CD4-positive, alpha-beta memory T cell (primary cell): ENCODE measurements at regions not wholly inside any gene's neighbourhood (a gene's known extent, or its start where the extent isn't known, plus 50 kb on each side); places are given as distances from the start of the nearest gene placed in this dataset.

Source experiments
- CTCF ChIA-PET: fragments of 350-600 bp; sonication (Branson Sonifier 250); formaldehyde crosslinking; loops from one replicate; lab custom pipeline; 2021; ENCODE audit warnings: inconsistent platforms; ENCODE audit not compliant: partially characterized antibody; lab: Charles Lee
- POLR2A ChIA-PET: fragments of 350-600 bp; sonication (Branson Sonifier 250); formaldehyde crosslinking; loops from one replicate; lab custom pipeline; 2021; ENCODE audit not compliant: partially characterized antibody; lab: Charles Lee
- DNase-seq, 5 donors: peaks; one replicate each; pipeline versions ENCODE4 v3.0.0 to v3.0.0-alpha.2; 2020 to 2022; ENCODE audit warnings: mixed read lengths in 1 of 5
- H3K27ac ChIP-seq: one replicate; pipeline ENCODE4 v1.7.0; 2013; ENCODE audit warnings: low read depth, low read length
- H3K27me3 ChIP-seq: 2 replicates; pipeline ENCODE4 v1.7.0; 2013; ENCODE audit warnings: mild to moderate bottlenecking, low read length, moderate library complexity; ENCODE audit not compliant: insufficient read depth
- H3K36me3 ChIP-seq: 2 replicates; pipeline ENCODE4 v1.7.0; 2013; ENCODE audit warnings: mild to moderate bottlenecking, low read length, moderate library complexity; ENCODE audit not compliant: insufficient read depth
- H3K4me1 ChIP-seq: 2 replicates; pipeline ENCODE4 v1.7.0; 2013; ENCODE audit warnings: mild to moderate bottlenecking, low read length, moderate library complexity; ENCODE audit not compliant: insufficient read depth
- H3K4me3 ChIP-seq, 2 donors: one replicate each; pipeline ENCODE4 v1.7.0; 2013; ENCODE audit warnings: low read length in 2 of 2, mild to moderate bottlenecking in 1 of 2
- H3K9me3 ChIP-seq, 2 donors: one replicate each; pipeline ENCODE4 v1.7.0; 2013; ENCODE audit warnings: low read length in 2 of 2, control low read depth in 1 of 2; ENCODE audit not compliant: control insufficient read depth in 1 of 2
- H3K27ac Mint-ChIP-seq, 7 donors: one replicate each; pipeline ENCODE4 v1.8.0; 2020 to 2021; ENCODE audit warnings: mixed read lengths in 7 of 7, mild to moderate bottlenecking in 6 of 7, inconsistent platforms in 3 of 7, moderate library complexity in 3 of 7
- H3K27me3 Mint-ChIP-seq, 2 donors: one replicate each; pipeline ENCODE4 v1.8.0; 2020 to 2021; ENCODE audit warnings: mixed read lengths in 2 of 2
- H3K36me3 Mint-ChIP-seq, 2 donors: one replicate each; pipeline ENCODE4 v1.8.0; 2020 to 2021; ENCODE audit warnings: mixed read lengths in 2 of 2, inconsistent platforms in 1 of 2, mild to moderate bottlenecking in 1 of 2
- H3K4me1 Mint-ChIP-seq, 4 donors: one replicate each; pipeline ENCODE4 v1.8.0; 2020 to 2021; ENCODE audit warnings: mixed read lengths in 4 of 4, mild to moderate bottlenecking in 1 of 4
- H3K4me3 Mint-ChIP-seq, 8 donors: one replicate each; pipeline ENCODE4 v1.8.0; 2020 to 2021; ENCODE audit warnings: mixed read lengths in 8 of 8, mild to moderate bottlenecking in 7 of 8, moderate library complexity in 6 of 8, inconsistent platforms in 3 of 8
- H3K9me3 Mint-ChIP-seq, 8 donors: one replicate each; pipeline ENCODE4 v1.8.0; 2020 to 2021; ENCODE audit warnings: mixed read lengths in 8 of 8, mild to moderate bottlenecking in 5 of 8, inconsistent platforms in 3 of 8, moderate library complexity in 1 of 8
- intact Hi-C: fragments of 100-400 bp; cut with micrococcal nuclease; formaldehyde crosslinking; loops from one replicate; pipeline ENCODE4 v1.15.1; 2023

DNA sequence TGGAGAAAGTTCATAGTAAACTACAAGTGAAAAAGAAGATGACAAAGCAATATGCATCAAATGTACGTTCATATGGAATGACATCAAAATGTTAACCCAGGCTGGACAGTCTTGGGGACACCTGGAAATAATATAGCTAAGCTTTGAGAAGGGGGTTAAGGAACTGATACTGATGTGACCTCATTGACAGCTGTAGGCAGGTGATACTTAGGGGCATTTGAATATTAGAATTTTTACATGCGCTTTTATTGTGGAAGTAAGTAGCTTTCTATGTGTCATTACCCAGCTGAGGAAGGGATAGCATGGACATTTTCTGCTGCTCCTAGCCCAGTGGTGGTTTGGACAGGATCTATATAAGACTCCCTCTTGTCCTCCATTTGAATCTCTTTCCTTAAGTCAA, 299.7 kb downstream of the CWC27 start:
- POLR2A ChIA-PET = no interaction called here
- Mint-ChIP-seq H3K27ac (no peak overlapping the region), H3K4me1 (no peaks in the 10 kb centered on the region)

DNA sequence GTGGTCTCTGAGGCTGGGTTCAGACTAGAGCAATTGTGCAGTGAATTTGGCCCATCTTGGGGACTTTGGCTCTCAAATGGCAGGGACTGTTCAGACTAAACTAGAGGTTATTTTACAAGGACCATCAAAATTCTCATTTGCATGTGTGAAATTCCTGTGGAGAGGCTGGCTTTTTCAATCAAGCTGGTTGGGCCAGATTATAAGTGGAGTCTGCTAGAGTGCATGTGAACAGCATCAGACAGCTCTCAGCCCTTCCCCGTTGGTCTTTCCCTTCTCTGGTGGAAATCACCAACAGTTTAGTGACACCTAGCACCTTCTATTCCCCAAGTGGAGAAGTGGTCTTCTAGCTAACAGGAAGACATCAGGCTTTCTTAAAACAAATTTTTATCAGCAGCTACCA, 301.3 kb downstream of the CWC27 start:
- Histone ChIP-seq H3K27me3 (no peaks in the 10 kb centered on the region), H3K4me3 (no peak overlapping the region), H3K4me1 (no peaks in the 10 kb centered on the region), H3K36me3 (no peaks in the 10 kb centered on the region), H3K27ac (no peak overlapping the region), H3K9me3 (no peaks in the 10 kb centered on the region)
- DNase-seq = no peak
- Mint-ChIP-seq H3K4me1 (no peaks in the 10 kb centered on the region), H3K4me3 (no peak overlapping the region), H3K27ac (no peak overlapping the region), H3K9me3 (no peaks in the 10 kb centered on the region), H3K27me3 (peaks cover 8 to 12% of the 10 kb centered on the region in 2 donors), H3K36me3 (no peaks in the 10 kb centered on the region)
- CTCF ChIA-PET = no interaction called here
- POLR2A ChIA-PET = no interaction called here
- intact Hi-C loops = no loop called here

More for the DNA sequence above, 299.7 kb downstream of the CWC27 start:
- no peak for DNase-seq
- Histone ChIP-seq H3K27ac (no peak overlapping the region), H3K4me3 (no peak overlapping the region), H3K27me3 (no peaks in the 10 kb centered on the region), H3K36me3 (no peaks in the 10 kb centered on the region), H3K4me1 (no peaks in the 10 kb centered on the region), H3K9me3 (no peaks in the 10 kb centered on the region)
- no peak overlapping the region for H3K4me3 Mint-ChIP-seq
- intact Hi-C loops = no loop called here
- CTCF ChIA-PET = interaction anchor here (1.1 kb wide), 1 partner anchor 31 kb away, joined by 5 read pairs; no protein-coding TSS in a partner anchor
- H3K9me3 Mint-ChIP-seq = no peaks in the 10 kb centered on the region
- peaks cover 14 to 17% of the 10 kb centered on the region in 2 donors for H3K27me3 Mint-ChIP-seq
- H3K36me3 Mint-ChIP-seq = no peaks in the 10 kb centered on the region

DNA sequence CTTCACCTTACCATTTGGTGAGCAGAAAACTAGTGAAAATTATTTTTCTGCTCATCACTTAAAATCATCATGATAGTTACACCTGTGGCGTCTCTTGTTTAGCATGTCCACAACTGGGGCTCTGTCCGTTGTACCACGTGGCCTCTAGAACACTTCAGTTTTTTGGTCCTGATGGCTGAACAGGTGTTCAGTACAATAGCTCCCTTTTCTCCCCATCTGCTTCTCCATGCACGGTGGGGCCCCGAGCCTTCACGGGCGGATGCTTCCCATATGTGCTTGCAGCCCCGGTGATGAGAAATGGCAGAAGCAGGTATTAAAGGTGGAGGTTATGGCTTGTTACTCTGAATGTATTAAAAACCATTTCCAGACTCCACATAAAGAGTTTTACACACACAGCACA, 304.1 kb downstream of the CWC27 start:
- no peaks in the 10 kb centered on the region for H3K9me3 Mint-ChIP-seq
- DNase-seq = no peak
- peaks cover 2 to 6% of the 10 kb centered on the region in 2 donors for H3K27me3 Mint-ChIP-seq
- no peak overlapping the region for H3K27ac Mint-ChIP-seq
- no peaks in the 10 kb centered on the region for H3K27me3 ChIP-seq
- no peaks in the 10 kb centered on the region for H3K9me3 ChIP-seq
- H3K36me3 ChIP-seq = no peaks in the 10 kb centered on the region
- H3K4me1 ChIP-seq = no peaks in the 10 kb centered on the region
- H3K4me1 Mint-ChIP-seq = peaks cover 0 to 5% (median 4%) of the 10 kb centered on the region in 4 donors
- ChIA-PET CTCF (interaction anchor here (1.0 kb wide), 1 partner anchor 31 kb away, joined by 3 read pairs; no protein-coding TSS in a partner anchor), POLR2A (no interaction called here)
- H3K4me3 ChIP-seq = no peak overlapping the region
- intact Hi-C loops = no loop called here
- no peak overlapping the region for H3K27ac ChIP-seq
- no peak overlapping the region for H3K4me3 Mint-ChIP-seq
- H3K36me3 Mint-ChIP-seq = no peaks in the 10 kb centered on the region

DNA sequence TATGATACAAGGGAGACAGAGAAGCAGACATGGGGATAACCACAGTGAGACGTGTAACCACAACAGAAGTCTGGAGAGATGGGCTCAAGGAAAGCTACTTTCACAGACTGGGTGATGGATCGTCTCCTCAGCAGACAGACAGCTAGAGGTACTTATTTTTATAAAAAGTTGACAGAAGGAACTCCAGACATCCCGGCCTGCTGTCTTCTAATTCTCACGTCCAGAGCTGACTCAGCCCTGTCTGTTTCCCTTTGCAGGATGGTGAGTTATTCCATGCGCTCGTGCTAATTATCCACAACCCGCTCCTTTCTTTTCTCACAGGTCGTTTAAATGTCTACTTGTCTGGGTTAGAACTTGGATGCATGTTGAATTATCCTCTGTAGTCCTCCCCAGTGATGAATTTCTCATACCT, 304.5 kb downstream of the CWC27 start:
- H3K27me3 Mint-ChIP-seq = peaks cover 2 to 6% of the 10 kb centered on the region in 2 donors
- intact Hi-C loops = no loop called here
- no peak overlapping the region for H3K27ac Mint-ChIP-seq
- H3K27ac ChIP-seq = no peak overlapping the region
- POLR2A ChIA-PET = no interaction called here
- no peaks in the 10 kb centered on the region for H3K9me3 ChIP-seq
- CTCF ChIA-PET = interaction anchor here (1.0 to 1.4 kb wide), 5 partner anchors 9 to 413 kb away, joined by 3 to 4 read pairs (median 3); no protein-coding TSS in a partner anchor
- H3K4me3 ChIP-seq = no peak overlapping the region
- H3K36me3 ChIP-seq = no peaks in the 10 kb centered on the region
- DNase-seq = no peak
- H3K4me1 ChIP-seq = no peaks in the 10 kb centered on the region
- H3K4me3 Mint-ChIP-seq = no peak overlapping the region
- no peaks in the 10 kb centered on the region for H3K9me3 Mint-ChIP-seq
- H3K4me1 Mint-ChIP-seq = peaks cover 0 to 5% (median 4%) of the 10 kb centered on the region in 4 donors
- H3K27me3 ChIP-seq = no peaks in the 10 kb centered on the region
- no peaks in the 10 kb centered on the region for H3K36me3 Mint-ChIP-seq

DNA sequence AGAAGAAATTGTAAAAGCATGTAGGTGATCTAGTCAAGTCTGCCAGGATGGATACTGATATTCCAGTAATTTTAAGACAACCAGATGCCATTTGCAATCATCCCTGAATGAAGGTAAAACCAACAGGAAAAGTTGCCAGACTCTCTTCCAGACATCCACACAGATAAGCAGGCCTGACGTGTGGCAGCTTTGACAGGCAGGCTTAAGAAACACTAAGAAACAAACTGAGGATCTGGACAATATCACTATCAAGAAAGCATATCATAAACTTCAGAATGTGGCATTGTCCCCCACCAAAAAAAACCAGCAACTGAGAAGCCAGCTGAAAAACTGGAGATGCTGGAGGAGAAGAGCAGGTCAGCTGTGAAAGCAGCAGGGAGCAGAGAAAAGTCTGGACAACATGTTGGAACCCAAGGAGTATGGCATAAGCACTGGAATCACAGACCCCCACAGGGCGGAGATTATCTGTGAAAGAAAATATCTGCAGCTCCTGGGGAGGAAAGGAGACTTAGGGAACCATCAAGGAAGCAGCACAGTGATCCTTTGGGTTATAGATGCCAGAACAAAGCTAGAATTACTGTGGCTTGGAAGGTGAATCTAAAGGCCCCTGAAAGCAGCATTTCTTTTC, 307.0 kb downstream of the CWC27 start:
- no peak for DNase-seq
- intact Hi-C loops = loop anchor here (1.0 to 5.0 kb wide), 4 partner anchors 27 to 1682 kb away; no protein-coding TSS in a partner anchor
- Mint-ChIP-seq H3K36me3 (no peaks in the 10 kb centered on the region), H3K27me3 (peaks cover 2 to 7% of the 10 kb centered on the region in 2 donors), H3K27ac (peak overlapping the region in 2 of 7 donors; percentile 43 to 47), H3K4me3 (no peak overlapping the region), H3K9me3 (no peaks in the 10 kb centered on the region), H3K4me1 (peaks cover 0 to 5% (median 5%) of the 10 kb centered on the region in 4 donors)
- ChIA-PET POLR2A (interaction anchor here (0.8 kb wide), 1 partner anchor 407 kb away, joined by 3 read pairs; no protein-coding TSS in a partner anchor), CTCF (interaction anchor here (0.8 to 1.5 kb wide), 4 partner anchors 28 to 407 kb away, joined by 3 to 11 read pairs (median 3); partner anchors contain the start of gene ADAMTS6)
- no peaks in the 10 kb centered on the region for H3K9me3 ChIP-seq
- no peaks in the 10 kb centered on the region for H3K36me3 ChIP-seq
- H3K27ac ChIP-seq = no peak overlapping the region
- H3K27me3 ChIP-seq = no peaks in the 10 kb centered on the region
- H3K4me1 ChIP-seq = no peaks in the 10 kb centered on the region
- H3K4me3 ChIP-seq = no peak overlapping the region

DNA sequence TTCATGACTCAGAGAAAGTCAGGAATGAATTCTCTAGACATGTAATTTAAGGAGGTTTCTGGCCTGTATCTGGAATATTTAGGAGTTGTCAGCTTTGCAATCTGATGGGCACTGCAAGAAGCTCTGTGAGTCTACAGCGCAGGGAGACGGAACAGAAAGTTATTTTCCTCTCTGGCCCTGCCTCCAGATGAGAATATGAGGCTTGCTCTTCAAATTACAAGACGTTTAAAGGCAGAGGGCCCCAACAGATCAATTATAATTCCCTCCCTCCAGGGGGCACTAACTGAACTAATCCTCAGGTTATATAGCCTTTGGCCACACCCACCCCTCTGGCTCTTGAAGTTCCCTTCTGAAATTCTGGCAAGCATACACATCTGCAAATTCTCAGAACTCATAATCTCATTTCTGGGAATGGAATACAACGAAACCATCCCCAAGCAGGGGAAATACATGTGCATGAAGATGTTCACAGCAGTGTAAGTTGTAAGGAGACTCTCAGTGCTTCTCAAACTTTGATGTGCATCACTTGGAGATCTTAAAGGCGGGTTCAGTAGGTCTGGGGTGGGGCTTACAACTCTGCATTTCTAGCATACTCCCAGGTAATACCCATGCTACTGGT, 307.6 kb downstream of the CWC27 start:
- POLR2A ChIA-PET = interaction anchor here (0.8 kb wide), 1 partner anchor 407 kb away, joined by 3 read pairs; no protein-coding TSS in a partner anchor
- no peak overlapping the region for H3K4me3 Mint-ChIP-seq
- H3K36me3 Mint-ChIP-seq = no peaks in the 10 kb centered on the region

DNA sequence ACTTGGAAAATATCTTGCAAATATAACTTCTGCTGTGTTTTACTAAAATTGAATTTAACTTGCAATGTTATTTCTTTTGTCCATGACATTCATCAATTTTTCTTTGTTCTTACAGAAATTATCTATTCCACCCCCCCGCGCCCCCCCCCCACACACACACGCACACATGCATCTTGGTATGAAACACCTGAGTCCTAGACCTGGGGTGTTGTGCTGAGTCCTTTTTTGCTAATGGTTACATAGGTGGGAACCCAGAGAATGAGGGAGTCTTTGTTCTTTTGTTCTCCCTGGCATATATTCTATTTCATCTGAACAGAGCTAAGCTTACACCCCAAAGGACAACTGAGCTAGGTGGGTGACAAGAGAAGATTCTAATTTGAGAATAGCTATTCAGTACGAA, 308.9 kb downstream of the CWC27 start:
- no peaks in the 10 kb centered on the region for H3K36me3 ChIP-seq
- no peaks in the 10 kb centered on the region for H3K4me1 ChIP-seq
- H3K4me3 Mint-ChIP-seq = no peak overlapping the region
- ChIA-PET POLR2A (no interaction called here), CTCF (interaction anchor here (1.4 to 1.5 kb wide), 2 partner anchors 26 to 406 kb away, joined by 4 to 7 read pairs; no protein-coding TSS in a partner anchor)
- H3K27me3 Mint-ChIP-seq = peaks cover 0 to 4% of the 10 kb centered on the region in 2 donors
- H3K9me3 Mint-ChIP-seq = no peaks in the 10 kb centered on the region
- DNase-seq = no peak
- H3K27me3 ChIP-seq = no peaks in the 10 kb centered on the region
- intact Hi-C loops = loop anchor here (5.0 kb wide), 2 partner anchors 40 to 1680 kb away; no protein-coding TSS in a partner anchor
- H3K9me3 ChIP-seq = no peaks in the 10 kb centered on the region
- no peak overlapping the region for H3K27ac Mint-ChIP-seq
- H3K36me3 Mint-ChIP-seq = no peaks in the 10 kb centered on the region
- H3K4me3 ChIP-seq = no peak overlapping the region
- H3K4me1 Mint-ChIP-seq = peaks cover 0 to 5% (median 5%) of the 10 kb centered on the region in 4 donors
- H3K27ac ChIP-seq = no peak overlapping the region

More for the DNA sequence above, 307.6 kb downstream of the CWC27 start:
- H3K4me1 ChIP-seq = no peaks in the 10 kb centered on the region
- Mint-ChIP-seq H3K4me1 (peaks cover 0 to 5% (median 5%) of the 10 kb centered on the region in 4 donors), H3K27me3 (peaks cover 2 to 7% of the 10 kb centered on the region in 2 donors), H3K27ac (peak overlapping the region in 1 of 7 donors; percentile 43), H3K9me3 (no peaks in the 10 kb centered on the region)
- DNase-seq = peak; percentile 46 to 63 (median 53)
- no peaks in the 10 kb centered on the region for H3K27me3 ChIP-seq
- no peaks in the 10 kb centered on the region for H3K36me3 ChIP-seq
- CTCF ChIA-PET = interaction anchor here (0.8 to 1.5 kb wide), 4 partner anchors 27 to 407 kb away, joined by 3 to 11 read pairs (median 3); partner anchors contain the start of gene ADAMTS6
- H3K4me3 ChIP-seq = no peak overlapping the region
- no peaks in the 10 kb centered on the region for H3K9me3 ChIP-seq
- intact Hi-C loops = loop anchor here (1.0 to 5.0 kb wide), 4 partner anchors 26 to 1681 kb away; no protein-coding TSS in a partner anchor
- no peak overlapping the region for H3K27ac ChIP-seq
